ENCODE measurements at regions not wholly inside any gene's neighbourhood (a gene's known extent, or its start where the extent isn't known, plus 50 kb on each side); places are given as distances from the start of the nearest gene placed in this dataset.

DNA sequence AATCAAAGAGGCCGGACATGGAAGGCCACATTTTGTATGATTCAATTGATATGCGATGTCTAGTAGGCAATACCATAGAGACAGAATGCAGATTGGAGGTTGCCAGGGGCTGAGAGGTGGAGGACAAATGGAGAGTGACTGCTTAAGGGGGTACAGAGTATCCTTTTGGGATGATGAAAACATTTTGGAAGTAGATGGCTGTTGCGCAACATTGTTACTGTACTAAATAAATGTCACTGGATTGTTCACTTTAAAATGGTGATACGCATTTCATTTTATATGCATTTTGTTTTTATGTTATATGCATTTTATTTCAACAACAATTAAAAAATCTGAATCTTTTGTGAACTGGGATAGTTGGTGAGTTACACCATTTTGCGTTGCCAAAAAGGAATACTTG, 99.7 kb upstream of the AGBL1 start:
- TF ChIP-seq, protein P1, sequence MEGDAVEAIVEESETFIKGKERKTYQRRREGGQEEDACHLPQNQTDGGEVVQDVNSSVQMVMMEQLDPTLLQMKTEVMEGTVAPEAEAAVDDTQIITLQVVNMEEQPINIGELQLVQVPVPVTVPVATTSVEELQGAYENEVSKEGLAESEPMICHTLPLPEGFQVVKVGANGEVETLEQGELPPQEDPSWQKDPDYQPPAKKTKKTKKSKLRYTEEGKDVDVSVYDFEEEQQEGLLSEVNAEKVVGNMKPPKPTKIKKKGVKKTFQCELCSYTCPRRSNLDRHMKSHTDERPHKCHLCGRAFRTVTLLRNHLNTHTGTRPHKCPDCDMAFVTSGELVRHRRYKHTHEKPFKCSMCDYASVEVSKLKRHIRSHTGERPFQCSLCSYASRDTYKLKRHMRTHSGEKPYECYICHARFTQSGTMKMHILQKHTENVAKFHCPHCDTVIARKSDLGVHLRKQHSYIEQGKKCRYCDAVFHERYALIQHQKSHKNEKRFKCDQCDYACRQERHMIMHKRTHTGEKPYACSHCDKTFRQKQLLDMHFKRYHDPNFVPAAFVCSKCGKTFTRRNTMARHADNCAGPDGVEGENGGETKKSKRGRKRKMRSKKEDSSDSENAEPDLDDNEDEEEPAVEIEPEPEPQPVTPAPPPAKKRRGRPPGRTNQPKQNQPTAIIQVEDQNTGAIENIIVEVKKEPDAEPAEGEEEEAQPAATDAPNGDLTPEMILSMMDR (IDR thresholded peaks at IDR 0.05; ENCODE audit: low read depth, low read length, poor library complexity, severe bottlenecking), result no peak
- TF ChIP-seq EZH2phosphoT487 (IDR thresholded peaks at IDR 0.05; ENCODE audit: borderline replicate concordance, low read length), result no peak
